AG08396 (cell line): ENCODE measurements at regions not wholly inside any gene's neighbourhood (a gene's known extent, or its start where the extent isn't known, plus 50 kb on each side); places are given as distances from the start of the nearest gene placed in this dataset.
A peak's percentile ranks its signal among the peaks of the same experiment; 100 is the strongest.

ENCODE experiments used
- DNase-seq: peaks from one replicate; pipeline ENCODE4 v3.0.0; 2012; ENCODE audit warnings: low spot score, mixed read lengths

DNA sequence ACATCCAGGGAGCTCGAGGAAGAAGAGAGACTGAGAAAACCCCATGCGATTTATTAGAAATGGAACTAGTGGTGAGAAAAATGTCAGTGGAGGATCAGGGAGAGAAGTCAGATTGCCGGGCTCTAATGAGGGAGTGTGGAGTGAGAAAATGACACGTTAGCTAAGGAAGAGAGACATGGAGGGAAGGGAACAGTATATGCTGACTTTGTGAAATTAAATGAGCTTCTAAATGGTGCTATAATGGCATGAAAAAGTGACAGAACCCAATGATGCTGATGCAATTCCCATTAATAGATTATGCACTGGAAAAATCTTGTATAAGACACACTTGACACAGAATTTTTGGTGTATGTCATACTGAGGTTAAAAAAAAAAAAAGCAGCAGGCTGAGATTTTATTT lies 112.6 kb downstream of the HSPH1 start:
- DNase-seq = no peak

DNA sequence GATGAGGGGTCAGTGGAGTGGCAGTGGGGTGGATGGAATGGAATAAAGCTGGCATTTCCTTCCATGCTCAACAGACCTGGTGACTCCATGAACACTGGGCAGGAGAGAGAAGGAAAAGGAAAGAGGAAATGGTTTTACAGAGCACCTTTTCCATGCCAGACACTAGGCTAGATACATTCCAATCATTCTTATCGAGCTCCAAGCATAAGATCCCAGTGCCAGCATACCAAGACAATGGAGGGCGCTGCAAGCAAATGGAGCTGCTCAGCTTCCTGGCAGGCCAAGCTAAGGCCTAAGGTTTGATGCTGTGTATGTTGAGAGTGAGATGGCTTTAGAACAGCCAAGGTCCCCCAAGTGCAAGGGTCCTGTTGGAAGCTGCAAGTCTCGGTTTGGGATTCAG lies 113.2 kb downstream of the HSPH1 start:
- no peak for DNase-seq

DNA sequence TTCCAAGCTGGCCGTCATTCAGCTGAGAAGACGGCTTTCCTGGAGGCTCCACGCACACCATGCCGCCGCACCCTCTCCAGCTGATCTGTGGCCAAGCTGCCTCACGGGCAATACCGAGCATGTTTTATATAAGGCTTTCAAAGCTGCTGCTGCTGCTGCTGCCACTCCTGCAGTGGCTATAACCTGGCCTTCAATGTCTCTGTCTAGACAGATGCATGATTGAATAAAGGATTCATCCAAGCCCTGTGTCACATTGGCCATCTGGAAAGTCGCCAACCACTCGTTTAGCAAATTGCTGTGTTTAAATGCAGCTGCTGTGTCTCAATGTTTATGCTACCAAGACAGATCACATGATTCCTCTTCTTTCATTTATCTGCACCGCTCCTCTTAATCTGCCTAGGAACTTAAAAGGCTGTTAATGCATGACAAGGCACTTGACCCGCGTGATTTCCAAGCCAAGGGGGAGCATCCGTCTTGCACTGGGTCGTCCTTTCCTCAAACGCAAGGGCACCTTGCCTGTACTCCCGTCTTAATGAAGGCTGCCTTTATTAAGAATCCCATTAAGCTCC lies 114.3 kb downstream of the TEX26 start:
- peak; percentile 20 for DNase-seq

DNA sequence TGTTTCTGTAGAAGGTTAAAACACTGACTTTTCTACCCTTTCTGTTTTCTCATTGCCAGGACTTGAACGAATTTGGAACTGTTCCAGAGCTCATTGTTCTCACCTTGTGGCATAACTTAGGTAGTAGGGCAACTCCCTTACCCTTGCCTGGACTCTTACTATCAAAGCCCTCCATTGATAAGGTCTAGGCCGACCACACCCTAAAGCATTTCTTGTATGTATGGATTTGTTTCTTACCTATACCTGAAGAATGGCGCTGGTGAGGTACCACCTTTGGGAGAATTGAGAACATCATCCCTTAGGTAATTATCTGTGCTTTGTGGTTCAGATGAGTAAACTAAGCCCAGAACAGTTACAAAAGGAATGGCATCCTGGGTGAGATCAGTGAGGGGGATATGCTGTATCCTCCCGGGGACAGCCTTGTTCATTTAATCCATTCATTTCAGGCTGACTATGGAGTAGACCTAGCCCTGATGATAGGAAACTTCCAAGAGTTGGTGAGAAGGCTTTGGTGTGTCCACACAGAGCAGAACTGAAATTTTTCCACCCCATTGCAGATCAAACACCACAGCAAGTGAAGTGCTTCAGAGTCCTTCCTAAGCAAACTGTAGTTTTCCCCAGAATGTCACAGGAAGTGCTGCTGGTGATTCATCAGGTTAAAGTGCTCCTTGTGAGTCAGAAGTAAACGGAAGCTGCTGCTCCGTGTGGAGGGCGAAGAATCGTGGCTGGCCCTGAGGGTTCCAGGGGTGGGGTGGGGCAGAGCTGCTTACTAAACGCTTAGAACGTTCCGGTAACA lies 113.0 kb downstream of the TEX26 start:
- peak; percentile 84 for DNase-seq

DNA sequence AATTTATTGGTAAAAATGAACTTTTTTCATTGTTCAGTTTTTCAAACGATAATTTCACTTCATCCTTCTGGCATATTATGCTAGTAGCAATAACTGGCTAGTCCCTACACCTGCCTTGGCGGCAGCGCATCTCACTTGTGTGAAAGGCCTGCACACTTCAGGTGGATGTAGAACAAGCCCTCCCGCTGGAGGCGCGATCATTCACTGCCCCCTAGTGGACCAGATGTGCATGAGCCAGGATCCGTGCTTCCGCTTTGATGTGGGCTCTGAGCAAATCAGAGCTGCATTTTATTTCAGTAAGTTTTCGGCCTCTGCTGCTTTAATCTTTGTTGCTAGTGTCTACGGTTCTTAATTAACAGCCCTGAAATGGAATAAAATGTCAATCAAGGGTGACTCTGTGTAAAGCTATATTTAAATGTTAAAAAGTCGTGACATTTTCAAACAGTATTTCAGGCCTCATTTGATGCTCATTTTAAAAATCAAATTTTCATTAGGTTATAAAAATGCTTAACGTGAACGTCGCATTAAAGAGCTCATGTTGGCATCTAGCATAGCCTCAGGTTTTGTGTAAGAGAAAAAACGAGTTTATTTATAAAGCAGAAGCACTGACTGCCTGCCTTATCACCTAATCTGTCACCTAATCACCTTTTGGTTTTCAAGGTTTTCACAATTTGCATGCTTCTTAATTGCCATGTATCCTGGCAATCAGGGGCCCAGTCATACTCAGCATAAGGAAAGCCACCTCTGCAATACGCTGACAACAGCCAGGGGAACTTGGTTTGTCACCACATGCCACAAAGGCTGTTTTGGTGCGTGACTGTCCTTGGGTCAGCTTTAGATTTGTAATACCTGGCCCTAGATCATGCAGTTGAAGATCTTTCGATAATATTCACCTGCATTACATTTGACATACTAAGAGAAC lies 112.2 kb downstream of the TEX26 start:
- peak; percentile 81 for DNase-seq

DNA sequence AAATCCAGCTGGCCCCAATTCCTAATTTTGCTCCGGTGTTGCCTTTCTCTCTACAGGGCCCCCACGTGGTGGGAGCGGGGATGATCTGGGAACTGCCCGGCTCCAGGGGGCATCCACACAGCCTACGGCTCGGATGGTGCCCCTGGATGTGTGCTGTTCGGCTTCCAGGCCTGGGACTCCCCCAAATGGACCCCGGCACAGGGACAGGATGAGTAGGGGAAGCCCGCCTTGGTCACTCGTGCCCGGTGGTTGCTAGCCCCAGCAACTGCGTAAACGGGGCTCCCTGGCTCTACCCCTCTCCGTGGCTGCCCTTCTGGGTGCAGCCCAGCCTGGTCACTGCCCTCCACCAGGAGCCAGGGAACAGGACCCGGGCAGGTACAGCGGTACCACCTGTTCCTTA lies 111.5 kb downstream of the TEX26 start:
- DNase-seq = no peak

DNA sequence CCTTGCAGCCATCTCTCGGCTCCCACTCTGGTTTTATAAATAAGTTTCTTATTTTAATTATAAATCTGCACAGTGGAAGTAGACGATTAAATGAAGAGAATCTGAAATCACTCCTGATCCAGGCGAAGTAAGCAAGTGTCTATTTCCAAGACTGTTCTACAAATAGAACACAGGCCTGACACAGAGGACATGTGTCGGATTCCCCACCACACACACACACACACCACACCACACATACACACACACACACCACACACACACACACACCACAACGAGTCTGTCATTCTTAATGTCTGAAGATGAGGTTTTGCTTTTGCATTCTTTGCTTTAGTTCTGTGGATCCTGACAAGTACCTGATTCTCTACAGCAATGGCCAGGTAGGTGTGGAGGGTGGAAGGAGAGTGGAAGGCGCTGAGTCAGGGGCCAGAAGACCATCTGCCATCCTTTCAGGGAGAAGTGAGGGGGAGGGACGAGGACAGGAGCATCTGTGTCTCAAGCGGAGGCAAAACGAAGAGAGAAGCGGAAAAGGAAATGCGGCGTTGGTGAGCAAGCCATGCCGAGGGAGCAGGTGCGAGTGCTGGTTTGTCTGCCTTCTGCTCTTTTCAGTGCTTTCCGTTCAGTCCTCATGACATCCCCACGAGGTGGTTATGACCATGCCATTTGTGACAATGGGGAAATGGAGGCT lies 110.2 kb downstream of the TEX26 start:
- DNase-seq = no peak

DNA sequence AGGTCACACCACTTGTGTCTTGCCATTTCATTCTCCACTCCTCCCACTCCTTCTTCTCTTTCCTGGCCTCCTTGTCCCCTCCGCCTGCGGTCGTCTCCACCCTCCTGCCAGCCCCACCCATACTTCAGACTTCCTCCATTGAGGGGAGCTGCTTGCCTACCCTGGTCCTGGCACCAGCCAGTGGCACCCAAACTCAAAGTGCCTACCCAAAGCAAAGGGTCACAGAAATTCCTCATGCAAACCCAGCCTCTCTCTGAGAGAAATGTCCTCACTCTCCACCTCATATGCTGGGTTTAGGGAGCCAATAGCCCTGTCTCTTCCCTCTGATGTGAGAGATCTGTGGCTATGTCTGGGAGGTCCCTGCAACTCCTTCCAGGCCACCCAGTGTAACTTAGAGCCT lies 109.6 kb downstream of the TEX26 start:
- DNase-seq = no peak

DNA sequence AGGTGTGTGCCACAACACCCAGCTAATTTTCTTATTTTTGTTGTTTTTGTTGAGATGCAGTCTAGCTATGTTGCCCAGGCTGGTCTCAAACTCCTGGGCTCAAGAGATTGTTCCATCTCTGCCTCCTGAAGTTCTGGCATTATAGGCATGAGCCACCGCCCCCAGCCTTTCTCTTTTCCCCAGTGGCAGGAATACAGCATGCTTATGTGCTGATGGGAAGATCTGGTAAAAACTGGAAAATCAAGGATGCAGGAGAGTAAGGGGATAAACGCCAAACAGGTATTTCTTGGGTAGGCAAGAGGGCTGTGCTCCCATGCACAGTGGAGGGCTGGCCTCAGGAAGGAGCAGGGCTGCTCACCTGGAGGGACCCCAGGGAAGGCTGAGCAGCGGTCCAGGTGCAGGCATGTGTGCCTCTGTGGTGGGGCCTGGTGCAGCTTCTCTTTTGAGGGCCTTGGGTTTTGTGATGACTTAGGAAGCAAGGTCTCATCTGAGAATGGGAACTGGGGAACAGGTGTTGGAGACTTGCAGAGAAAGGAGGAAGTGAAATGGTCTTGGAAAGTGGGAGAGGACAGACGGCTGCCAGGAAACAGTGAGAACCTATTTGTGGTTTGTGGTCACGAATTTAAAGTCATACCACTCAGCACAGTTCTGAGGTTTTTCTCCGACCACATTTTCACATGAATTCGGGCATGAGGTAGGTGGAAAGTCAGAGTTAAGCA lies 106.5 kb downstream of the TEX26 start:
- no peak for DNase-seq

DNA sequence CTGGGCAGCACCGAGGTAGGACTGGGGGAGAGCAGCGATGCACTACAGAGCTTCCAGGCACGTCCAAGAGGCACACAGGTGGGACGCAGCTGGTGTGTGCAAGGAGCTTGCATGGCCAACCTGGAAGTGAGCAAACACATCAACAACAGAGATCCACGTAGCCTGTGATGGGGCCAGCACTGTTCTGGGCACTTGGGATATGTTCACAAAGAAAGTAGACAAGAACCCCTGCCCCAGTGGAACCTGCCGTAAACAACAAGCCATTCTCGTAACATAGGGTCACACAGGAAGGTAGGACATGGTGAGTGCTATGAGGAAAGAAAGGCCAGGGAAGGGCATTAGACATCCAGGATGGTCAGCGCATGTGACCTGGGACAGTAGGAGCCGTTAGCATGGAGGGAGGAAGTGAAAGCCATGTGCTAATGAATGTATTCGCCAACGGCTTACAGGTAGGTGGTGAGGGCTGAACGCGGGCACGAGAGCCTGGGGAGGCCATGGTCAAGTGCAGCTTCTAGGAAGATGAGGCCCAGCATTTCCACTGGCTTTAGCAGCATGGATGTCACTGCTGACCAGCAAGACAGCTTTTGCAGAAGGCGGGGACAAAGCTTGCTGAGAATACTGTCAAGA lies 105.5 kb downstream of the TEX26 start:
- no peak for DNase-seq

DNA sequence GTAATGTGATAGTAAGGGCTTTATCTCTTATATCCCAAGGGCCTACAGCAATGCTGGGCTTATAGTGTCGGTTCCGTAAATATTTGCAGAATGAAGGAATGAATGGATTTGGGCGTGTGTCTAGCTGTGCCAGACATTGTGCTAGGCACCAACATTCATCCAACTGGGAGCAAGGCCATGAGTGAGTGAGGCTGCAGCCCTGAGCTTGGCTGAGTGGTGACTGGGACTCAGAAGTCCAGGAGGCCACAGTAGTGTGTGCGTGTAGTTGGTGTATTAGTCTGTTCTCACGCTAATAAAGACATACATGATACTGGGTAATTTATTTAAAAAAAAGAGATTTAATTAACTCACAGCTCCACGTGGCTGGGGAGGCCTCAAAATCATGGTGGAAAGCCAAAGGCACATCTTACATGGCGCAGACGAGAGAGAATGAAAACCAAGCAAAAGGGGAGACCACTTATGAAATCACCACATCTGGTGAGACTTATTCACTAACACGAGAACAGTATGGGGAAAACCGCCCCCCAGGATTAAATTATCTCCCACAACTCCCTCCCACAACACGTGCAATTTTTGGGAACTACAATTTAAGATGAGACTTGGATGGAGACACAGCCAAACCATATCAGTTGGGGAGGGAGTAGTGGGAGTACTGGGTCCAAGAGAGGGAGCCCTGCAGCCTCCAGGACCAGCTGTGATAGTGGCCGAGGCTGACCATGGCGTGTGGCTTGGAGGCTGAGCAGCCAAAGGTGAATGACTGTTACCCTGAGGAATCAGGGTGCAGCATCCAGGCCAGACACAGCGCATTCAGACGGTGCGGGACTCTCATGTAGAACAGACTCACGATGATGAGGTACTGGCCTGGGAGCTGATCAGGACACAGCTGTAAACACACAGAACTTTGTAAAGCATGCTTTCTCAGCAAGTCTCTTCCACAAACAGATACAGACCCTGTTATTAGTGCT lies 104.6 kb downstream of the TEX26 start:
- DNase-seq = no peak

DNA sequence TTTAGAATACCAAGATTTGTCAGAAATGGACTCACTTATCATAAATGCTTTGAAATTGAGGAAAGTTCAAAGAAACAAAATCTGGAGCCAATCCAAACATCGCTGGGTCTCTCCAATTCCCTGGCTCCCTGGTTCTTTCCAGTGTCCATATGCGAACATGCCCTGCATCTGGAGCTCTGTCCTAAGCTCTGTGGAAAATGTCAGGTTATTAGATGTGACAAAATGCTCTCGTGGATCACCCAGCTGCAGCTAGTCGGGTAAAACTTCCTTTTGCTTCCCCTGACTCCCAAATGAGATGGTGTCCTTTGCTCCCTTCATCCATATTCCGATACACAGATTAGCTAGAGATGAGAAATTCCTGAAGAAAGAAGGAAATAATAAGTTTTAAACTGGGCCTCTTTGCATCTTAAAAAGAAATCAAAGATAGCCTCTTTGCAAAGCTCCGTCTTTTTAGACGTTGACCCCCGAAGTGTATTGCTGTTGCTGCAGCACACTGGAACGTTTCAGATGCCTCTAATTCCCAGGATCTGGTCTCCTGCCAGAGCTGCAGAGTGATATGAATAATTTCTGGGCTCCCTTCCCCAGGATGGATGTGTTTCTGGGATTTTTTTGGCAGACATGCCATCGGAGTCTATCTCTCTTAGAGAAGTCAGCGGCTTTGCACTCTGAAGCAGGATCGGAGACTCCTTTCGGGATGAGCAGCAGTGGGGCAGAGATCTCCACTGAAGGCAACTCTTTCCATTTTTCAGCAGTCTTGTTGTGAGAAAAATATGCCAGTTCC lies 102.9 kb downstream of the TEX26 start:
- peak; percentile 20 for DNase-seq

DNA sequence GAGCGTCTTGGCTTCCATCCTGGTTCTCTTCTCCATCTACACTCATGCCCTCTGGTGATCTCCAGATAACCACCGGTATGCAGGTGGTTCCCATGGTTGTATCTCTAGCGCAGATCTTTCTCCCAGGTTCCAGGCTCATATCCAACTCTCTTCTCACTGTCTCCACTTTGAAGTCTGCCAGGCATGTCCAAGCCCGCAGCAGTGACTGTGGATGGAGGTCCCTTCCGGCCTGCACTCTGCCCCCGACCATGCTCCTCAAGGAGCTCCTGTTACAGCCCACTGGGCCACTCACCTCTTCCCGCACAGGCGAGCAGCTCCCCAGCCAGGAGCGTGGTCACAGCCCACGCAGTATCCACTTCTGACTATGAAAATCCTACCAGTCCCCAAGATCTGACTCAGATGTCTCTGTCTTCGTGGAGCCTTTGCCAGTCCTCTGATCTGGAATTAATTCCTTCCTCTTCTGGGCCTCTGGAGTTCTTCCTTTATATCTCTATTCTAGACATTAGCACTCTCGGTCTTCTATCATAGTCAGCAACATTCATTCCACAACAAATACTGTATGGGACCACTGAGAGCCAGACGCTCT lies 100.2 kb downstream of the TEX26 start:
- no peak for DNase-seq

DNA sequence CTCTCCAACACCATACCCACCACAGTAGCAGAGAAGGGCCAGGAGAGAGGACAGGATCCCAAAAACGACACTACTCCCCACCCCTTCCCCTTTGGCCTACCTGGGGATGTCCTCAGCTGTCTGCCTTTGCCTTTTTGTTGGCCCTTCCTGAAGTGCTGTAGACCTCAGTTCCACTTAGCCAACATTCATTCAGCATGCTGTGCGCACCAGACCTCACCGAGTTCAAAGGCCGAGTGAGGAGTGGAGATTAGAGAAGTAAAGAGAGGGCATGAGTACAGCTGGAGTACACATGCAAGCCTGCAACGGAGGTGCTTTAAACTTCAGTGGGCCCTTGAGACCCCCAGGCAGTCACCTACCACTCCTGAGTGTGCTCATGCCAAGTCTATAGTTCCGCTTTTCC lies 99.0 kb downstream of the TEX26 start:
- no peak for DNase-seq

DNA sequence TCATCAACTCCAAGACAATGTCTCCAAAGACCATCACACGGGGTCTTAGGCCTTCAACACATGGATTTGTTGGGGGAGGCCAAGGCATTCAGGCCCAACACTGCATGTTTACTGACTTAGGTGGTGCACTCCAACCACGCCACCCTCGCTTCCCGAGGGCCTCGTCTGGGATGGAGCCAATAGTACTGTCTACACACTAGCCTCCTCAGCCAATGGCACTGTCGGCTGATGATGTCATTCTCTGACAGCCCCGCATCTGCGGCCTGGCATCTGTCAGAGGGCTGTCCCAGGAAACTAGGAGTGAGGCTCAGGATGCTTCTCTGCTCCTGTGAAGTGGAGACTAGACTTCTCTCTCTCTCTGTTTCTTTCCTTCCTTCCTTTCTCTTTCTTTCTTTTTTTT lies 96.6 kb downstream of the TEX26 start:
- DNase-seq = no peak

DNA sequence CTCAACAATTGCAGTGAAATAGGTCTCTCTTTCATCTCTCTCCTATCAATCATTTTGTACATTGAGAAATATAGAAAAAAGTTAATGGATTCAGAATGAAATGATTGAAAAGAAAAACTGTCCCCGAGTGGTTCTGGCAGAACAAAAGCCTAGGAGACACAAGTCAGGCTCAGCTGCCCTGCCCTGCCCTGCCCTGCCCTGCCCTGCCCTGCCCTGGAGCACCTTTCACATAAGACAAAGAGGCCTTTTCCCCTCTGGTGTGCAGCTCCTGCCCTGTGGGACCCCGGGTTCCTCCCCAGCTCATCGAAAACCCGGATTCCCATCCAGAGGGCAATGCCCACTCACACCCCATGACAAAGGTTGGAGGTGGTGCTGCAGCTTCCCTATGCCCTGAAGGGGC lies 94.7 kb downstream of the TEX26 start:
- DNase-seq = no peak
